GM04503 (cell line): ENCODE measurements at regions not wholly inside any gene's neighbourhood (a gene's known extent, or its start where the extent isn't known, plus 50 kb on each side); places are given as distances from the start of the nearest gene placed in this dataset.
A peak's percentile ranks its signal among the peaks of the same experiment; 100 is the strongest.

Source experiments
- DNase-seq: peaks from one replicate; pipeline ENCODE4 v3.0.0-alpha.2; 2012; ENCODE audit warnings: low read depth

DNA sequence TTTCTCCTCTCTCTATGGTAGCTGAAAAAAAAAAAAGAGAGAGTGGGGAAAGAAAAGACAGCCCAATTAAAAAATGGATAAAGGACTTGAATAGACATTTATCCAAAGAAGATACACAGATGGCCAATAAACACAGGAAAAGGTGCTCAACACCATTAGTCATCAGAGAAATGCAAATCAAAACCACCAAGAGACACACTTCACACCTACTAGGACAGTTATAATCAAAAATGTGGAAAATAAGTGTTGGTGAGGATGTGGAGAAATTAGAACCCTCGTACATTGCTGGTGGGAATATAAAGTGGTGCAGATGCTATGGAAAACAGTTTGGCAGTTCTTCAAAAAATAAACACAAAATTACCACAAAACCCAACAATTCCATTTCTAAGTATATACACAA is 172.4 kb upstream of the GRIN2B start:
- DNase-seq: no peak

DNA sequence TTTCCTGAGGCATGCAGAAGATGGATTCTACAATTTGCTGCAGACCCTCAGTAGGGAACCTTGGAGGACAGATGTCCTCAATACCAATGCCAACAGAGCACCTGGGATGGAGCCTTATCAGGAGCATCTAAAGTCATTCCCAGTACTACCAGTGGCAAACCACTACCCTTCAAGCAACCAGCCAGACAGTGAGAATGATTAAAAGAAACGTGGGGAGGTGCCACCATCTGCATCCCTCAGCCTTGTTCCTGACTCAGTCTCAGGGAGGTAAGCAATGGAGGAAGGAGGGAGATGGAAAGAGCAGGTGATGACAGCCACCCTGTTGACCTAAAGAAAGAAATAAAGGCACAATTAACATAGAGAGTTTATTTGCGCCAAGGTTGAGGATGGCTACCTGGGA is 175.2 kb upstream of the GRIN2B start:
- DNase-seq: no peak

DNA sequence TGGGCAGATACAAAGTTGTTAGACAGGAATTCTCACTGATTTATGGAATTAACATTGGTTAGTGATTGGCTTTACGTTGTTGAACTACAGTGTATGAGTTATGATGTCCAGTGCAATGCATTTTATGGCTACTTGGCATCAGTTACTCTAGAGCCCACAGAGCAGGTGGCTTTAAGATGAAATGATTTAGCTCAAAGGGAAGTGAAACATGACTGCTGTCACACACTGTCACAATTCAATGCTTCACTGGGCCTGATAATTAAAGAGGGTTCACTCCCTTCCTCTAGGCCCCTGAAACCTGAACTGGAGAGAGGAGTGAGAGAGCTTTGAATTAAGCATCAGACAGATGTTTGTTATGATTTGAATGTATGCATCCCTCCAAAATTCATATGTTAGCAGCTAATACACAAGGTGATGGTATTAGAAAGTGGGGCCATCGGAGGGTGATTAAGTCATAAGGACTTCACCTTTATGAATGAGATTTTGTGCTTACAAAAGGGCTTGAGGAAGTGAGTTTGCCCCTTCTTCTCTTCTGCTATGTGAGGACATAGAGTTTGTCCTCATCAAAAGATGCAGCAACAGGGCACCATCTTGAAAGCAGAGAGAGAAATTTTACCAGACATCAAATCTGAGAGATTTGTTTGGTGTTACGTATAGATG is 175.8 kb upstream of the GRIN2B start:
- DNase-seq: no peak

DNA sequence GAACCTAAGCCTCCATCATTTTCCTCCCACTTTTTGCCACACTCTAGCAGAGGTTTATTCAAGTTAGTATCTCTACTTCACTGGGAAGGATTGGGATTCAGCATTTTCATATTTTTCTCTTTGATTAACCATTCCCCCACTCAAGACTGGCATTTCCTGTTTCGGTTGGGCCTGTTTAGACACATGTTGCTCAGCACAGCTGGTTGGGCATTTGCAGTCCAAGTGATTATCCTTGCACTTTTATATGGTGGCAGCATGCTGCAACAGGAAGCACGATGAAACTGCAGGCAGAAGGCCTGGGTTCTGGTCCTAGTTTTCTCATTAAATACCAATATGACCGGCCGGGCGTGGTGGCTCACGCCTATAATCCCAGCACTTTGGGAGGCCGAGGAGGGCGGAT is 182.9 kb upstream of the GRIN2B start:
- DNase-seq: no peak

DNA sequence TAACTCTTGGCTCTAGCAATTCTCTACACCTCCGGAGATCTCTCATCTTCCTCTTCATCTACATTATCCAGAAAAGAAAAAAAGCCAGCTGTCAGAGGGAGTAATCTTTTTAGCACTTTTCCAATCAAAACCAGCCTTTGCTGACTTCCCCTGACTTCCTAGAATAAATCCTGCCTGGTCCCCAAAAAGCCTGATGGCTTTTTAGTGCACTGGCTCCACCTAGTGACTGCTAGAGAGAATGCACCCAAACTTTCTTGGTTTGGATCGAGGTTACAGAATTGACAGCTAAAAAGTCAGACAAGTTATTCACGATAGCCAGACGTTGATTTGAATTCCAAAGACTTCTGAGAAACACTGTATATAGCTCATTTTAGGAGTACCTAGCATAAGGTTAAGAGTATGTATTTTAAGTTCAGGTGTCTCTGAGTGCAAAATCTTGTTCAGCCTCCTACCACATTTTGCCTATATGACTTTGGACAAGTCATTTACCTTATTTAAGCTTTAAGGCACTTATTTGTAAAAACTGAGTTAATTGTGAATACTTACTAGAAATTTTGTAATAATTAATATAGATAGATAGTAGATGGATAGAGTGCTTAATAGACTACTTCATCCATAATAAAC is 185.7 kb upstream of the GRIN2B start:
- peak; percentile 17 for DNase-seq

DNA sequence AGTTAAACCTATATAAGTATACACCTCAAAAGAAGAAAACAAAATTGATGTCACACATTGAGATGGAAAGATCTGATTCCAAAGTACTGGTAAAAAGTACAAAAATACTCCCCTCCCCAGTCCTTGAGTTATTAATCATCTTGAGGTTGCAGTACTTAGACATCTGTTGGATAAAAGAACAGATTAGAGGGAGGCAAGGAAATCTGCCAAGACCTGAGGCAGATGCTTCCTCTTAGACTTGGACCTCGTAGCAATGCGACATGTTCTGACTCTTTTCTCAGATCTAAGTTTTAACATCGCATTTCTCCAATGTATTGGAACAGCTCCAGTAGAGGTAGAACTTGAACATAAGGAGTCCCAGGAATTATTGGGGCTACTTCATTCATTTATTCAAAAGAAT is 187.9 kb upstream of the GRIN2B start:
- no peak for DNase-seq

DNA sequence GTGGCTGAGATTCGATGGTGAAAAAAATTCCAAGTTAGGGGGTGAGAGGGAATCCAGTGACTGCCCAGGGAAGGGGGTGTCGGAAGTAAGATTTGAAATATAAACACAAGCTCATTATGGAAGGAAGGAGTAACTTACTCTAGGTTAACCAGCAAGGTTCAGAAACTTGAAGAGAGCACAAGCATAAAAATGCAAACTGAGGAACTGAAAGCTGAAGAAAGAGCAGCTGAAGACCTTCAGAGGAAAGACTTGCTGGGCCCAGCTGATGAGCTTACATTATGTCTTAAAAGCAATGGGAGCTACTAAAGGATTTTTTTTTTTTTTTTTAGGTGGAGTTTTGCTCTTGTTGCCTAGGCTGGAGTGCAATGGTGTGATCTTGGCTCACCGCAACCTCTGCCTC is 189.7 kb upstream of the GRIN2B start:
- DNase-seq: no peak

DNA sequence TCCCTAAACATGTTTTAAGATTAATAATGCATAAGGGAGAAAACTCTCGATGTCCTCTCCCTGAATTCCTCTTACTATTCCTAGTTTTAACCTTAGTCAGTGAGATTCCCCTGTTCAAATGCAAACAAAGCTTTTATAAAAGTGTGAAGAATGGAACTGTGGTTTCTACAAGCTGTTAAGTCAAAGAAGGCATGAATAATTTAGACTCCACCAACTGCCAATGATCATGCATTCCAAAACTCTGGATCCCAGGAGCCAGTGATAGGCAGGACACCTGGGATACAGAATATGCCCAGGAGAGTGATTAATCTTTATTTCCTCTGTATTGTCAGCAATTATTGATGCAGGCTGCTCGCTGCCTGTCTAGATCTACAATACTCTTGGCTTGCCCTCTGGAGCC is 190.3 kb upstream of the ATF7IP start:
- DNase-seq: no peak

DNA sequence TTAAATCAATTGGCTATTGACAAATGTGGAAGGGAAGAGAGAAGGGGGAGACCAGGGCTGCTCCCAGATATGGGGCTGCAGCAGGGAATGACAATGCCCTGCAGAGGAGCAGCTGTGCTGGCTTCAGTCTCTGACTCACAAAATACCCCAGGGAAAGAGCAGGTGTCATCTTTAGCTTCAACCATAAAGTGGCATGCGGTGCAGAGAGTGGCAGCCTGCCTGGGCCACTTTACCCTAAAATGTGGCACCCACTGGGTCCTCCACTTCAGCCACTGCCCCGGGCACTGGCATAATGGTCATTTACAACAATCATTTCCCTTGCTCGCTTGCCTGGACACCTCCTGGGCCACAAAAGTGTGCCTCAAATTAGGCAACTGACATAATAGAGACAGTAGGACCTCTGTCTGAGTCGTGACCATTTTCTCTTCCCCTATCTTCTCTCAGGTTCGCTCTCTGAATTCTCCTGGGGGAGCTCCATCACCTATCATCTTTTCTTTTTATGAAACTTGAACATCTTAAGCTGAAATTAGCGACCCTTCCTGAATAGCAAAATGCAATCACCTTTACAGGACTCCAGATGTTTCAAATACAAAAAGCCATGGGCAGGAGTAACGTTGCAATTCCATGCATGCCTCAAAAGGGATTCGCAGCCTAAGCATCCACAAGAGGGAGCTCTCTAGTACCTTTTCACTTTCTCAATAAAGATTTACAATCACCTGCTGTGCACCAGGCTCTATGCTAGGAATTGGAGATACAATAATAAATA is 179.9 kb upstream of the ATF7IP start:
- no peak for DNase-seq

DNA sequence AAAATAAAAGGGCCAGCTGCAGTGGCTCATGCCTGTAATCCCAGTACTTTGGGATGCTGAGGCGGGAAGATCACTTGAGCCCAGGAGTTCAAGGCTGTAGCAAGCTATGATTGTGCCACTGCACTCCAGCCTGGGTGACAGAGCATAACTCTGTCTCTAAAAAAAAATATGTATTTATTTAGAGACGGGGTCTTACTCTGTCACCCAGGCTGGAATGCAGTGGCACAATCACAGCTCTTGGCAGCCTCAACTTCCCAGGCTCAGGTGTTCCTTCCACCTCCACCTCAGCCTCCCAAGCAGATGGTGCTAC is 179.3 kb upstream of the ATF7IP start:
- DNase-seq: no peak

DNA sequence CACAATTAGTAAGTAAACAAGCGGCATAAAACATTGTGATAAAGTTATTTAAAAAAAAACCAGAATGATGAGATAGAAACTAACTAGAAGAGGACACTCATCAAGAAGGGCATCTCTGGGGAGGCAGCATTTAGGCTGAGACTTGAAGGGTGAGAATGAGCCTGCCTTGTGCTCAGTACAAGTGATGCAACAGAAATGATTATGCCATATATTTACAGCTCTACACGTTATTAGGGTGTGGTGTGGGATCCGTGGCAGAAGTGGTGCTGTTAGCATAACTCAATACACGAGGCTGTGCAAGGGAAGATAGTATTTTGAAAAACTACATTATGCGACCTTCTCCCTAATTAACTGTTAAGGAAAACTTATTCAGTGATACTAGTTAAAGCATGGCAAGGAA is 178.5 kb upstream of the ATF7IP start:
- no peak for DNase-seq

DNA sequence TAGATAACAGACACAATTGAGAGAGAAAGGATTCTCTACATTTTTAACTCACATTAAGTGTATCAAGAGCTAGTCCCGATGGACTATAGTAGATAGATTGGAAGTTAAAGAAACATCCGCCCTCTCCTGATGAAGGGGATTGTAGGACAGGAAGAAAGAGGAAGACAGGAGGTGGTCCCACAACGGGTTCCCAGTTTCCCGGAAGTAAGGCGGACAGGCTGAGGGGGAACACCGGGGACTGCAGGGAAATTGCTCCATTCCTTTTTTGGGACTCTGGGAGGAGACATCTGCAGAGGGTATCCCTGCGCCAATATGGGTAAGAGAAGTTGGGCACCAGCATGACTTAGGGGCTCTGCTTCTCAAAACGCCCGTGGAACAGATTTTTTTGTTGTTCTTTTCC is 177.5 kb upstream of the ATF7IP start:
- no peak for DNase-seq

DNA sequence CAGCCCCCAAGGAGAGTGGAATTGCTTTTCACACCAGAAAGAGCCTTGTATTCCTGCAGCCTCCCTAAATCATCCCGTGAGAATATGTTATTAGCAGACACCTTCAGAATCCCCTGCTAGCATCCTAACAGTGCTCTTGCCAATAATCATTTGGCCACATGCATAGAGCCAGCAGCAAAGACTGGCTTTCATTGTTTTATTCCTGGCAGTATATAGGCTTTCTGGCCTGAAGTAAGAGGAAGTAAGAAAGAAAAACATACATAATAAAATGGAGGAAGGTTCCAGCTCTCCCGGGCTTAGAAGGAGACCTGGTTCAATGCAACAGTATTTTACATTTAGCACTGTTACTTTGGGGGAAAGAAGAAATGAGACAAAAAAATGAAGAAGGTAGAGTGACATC is 176.7 kb upstream of the ATF7IP start:
- DNase-seq: no peak

DNA sequence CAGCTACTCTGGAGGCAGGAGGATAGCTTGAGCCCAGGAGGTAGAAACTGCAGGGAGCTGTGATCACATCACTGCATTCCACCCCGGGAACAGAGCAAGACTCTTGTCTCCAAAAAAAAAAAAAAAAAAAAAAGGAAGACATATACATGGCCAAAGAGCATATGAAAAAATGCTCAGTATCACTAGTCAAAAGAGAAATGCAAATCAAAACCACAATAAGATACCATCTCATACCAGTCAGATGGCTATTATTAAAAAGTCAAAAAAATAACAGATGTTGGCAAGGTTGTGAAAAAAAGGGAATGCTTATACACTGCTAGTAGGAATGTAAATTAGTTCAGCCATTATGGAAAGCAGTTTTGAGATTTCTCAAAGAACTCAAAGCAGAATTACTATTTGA is 174.8 kb upstream of the ATF7IP start:
- no peak for DNase-seq

DNA sequence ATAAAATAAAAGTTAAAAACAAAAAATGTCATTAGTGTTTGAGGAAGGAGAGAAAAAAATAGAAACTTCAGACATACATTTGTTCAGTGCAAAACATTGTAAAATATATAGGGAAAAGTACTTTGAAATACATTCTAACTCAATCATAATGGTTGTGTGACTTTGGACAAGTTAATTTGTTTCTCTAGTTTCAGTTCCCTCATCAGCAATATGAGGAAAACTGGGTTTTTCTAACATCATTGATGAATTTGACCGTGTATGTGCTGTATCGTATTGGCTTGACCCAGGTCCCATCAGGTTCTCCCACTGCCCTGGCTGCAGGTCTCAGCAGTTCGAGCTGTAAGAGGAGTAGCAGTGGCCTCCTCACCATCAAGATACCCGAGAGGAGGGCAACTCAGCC is 173.9 kb upstream of the ATF7IP start:
- no peak for DNase-seq

DNA sequence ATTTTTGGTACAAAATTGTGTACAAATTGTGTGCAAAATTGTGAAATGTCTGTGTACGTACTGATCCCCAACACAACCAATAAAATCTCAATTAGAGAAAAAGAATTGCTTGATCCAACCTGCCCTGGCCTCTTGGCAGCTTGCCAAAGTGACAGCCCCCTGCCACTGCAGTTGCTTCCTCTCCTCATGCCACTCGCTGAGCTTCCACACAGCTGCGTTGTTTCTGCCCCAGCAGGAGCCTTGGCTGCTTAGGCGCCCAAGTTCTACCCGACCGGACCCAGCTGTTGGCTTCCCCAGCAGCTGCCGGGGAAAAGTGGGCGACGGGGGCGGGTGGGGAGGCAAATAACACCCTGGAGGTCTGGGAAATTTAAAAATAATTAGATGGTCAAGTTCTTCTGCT is 171.8 kb upstream of the ATF7IP start:
- DNase-seq: no peak

DNA sequence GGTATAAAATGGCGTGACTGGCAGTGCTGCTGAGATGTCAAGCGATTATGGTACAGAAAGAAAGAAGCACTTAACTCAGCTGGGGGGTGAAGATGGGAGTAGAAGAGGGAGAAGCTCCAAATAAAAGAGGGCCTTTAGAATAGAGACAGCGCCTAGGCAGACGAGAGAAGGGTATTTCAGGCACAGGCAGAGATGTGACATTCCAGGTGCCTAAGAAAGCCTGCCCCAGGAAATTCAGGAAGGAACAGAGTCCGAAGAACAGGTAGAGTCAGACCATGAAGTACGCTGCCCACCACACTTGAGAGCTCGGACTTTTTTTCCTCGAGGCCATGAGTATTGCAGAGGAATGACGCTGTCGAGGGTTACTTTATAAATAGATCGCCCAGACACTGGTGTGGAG is 170.9 kb upstream of the ATF7IP start:
- no peak for DNase-seq

DNA sequence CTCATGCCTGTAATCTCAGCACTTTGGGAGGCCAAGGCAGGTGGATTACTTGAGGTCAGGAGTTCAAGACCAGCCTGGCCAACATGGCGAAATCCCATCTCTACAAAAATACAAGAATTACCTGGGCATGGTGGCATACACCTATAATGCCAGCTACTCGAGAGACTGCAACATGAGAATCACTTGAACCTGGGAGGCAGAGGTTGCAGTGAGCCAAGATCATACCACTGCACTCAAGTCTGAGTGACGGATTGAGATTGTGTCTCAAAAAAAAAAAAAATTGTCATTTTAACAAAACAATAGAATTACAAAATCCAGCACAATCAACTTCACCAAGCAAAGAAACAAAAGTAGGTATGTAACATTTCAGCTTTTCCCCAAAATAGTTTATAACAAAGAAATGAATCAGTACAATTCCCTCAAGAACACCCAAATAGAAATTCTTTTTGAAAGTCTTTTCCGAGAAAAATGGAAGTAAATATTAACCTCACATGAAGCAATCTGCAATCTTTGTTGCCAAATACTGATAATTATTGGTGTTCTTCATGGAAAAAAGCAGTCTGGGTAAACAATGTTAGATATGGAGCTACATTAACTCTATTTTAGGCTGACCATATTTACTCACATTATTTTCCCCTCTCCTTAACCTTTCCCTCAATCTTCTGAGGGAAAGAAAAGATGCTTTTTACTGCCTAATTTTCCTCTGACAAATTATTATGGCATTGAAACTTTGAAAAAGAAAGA is 165.9 kb upstream of the ATF7IP start:
- no peak for DNase-seq

DNA sequence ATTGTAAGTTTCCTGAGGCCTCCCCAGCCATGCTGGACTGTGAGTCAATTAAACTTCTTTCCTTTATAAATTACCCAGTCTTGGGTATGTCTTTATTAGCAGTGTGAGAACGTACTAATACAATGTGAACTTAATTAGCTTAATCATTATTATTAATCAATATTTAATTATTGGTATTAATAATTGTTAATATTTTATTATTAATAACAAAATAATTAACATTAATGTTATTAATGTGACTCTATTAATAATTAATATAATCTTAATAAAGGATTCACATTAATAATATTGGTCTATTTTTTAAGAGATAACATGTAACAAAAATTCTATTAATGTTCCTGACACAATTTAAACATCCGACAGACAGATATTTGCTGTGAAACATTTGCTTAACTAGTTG is 164.9 kb upstream of the ATF7IP start:
- DNase-seq: no peak

DNA sequence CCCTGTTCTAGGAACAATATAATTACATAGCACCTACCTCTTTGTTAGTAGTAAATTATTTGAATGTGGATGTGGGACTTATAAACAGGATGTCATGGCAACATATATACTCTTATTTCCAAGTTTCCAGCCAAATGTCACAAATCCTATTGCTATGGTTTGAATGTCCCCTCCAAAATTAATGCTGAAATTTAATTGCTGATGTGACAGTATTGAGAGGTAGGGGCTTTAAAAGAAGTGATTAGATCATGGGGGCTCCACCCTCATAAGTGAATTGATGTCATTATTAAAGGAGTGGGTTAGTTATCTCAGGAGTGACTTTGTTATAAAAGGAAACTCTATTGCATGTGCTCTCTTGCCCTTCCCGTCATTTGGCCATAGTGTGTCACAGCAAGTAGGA is 164.2 kb upstream of the ATF7IP start:
- no peak for DNase-seq

DNA sequence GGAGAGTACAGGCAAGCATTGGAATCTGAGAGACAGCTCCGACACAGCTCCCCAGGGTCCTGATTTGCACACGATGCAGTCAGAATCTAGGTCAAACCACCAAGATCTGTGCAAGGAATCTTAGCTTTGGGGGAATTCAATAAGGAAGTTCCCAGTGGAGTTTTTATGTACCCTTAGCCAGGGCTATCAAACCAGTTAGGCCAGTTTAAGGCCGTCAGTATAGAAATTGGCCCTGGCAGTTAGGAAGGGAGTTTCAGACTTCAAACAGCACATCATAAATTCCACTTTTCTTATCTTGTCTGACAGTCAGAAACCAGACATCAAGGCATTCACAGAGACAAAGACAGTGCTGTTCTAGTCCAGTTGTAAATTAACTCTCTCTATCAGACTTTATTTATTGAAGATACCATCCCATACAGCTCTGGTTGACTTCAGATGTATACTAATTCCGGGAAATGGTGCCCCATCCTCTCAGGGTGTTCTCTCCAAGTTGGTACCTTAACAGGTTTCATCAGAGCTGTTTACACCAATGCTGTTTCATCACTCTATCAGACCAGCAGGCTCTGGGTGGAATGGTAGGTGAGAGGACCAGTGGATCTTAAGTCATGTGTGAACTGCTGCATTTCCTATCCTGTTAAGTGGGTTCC is 157.5 kb upstream of the ATF7IP start:
- no peak for DNase-seq

DNA sequence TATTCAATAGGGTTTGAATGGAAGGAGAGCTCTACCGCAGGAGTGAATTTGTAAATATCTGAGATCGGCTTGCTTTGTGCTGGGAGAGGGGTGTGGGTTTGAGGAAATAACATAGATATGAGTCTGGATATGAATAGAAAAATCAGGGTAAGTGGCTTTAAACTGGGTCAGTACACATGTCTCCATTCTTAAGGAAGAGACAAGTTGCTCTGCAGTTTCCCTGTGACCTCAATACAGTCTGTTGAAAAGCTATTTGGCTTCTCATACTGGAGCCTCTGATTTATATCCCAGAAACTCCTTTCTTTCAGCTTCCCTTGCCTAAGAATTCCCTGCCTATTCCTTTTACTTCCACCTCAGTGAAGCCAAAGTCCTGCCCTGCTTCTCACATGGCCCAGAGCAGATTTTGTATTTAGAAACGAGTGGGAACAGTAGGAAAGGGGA is 153.5 kb upstream of the ATF7IP start:
- DNase-seq: no peak

DNA sequence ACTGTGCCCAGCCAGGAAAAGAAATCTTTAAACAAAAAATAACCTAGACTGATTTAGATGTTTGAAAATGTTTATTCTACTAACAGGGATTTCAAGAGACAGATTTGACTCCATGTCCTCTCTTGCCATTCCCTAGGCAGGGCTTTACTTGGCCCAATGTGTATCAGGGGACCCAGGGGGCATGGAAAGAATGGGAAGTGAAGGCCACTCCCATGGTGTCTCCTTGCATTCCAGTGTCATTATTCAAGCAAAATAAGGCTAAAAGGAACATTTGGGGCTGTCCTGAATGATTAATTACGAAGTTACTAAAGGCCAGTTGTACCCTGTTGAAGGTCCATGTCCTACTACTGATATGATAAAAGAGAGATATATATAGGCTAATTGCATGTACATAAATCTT is 151.9 kb upstream of the ATF7IP start:
- no peak for DNase-seq
